ENCODE measurements at regions not wholly inside any gene's neighbourhood (a gene's known extent, or its start where the extent isn't known, plus 50 kb on each side); places are given as distances from the start of the nearest gene placed in this dataset.
"Not testable (repeated sequence)": the region's sequence is repeated elsewhere in the genome, so short reads cannot be mapped to it uniquely, and the experiment has no call there.

GRCh38 chr7:3112479-3113134 lies 68.9 kb upstream of the CARD11 start:
- peaks cover 0 to 12% (median 0%) of the 10 kb centered on the region in 4 donors for H3K9me3 ChIP-seq
- H3K27me3 ChIP-seq: peaks cover 0 to 13% (median 0%) of the 10 kb centered on the region in 3 donors
- no peaks in the 10 kb centered on the region for H3K36me3 ChIP-seq
- H3K27ac ChIP-seq: no peak overlapping the region
- no peak for DNase-seq
- WGBS, 2 donors: 49 to 57% methylated on average over 5 of the region's 5 CpGs
- H3K4me3 ChIP-seq: no peak overlapping the region
- H3K4me1 ChIP-seq: no peaks in the 10 kb centered on the region
- TF ChIP-seq POLR2A (IDR thresholded peaks at IDR 0.05) (no peak), POLR2AphosphoS5 (IDR thresholded peaks at IDR 0.05) (no peak), EP300 (IDR thresholded peaks at IDR 0.05) (no peak)
- TF ChIP-seq, protein P1, sequence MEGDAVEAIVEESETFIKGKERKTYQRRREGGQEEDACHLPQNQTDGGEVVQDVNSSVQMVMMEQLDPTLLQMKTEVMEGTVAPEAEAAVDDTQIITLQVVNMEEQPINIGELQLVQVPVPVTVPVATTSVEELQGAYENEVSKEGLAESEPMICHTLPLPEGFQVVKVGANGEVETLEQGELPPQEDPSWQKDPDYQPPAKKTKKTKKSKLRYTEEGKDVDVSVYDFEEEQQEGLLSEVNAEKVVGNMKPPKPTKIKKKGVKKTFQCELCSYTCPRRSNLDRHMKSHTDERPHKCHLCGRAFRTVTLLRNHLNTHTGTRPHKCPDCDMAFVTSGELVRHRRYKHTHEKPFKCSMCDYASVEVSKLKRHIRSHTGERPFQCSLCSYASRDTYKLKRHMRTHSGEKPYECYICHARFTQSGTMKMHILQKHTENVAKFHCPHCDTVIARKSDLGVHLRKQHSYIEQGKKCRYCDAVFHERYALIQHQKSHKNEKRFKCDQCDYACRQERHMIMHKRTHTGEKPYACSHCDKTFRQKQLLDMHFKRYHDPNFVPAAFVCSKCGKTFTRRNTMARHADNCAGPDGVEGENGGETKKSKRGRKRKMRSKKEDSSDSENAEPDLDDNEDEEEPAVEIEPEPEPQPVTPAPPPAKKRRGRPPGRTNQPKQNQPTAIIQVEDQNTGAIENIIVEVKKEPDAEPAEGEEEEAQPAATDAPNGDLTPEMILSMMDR (IDR thresholded peaks at IDR 0.05): no peak
- intact Hi-C loops (cut with DNase I): no loop called here

- 73 to 88% methylated on average over 5 of the region's 5 CpGs for WGBS, 2 donors
- H3K4me1 ChIP-seq: no peaks in the 10 kb centered on the region
- no peaks in the 10 kb centered on the region for H3K36me3 ChIP-seq
- no peak overlapping the region for H3K27ac ChIP-seq
- H3K27me3 ChIP-seq: peaks cover 0 to 17% (median 0%) of the 10 kb centered on the region in 3 donors
- intact Hi-C loops (cut with DNase I): no loop called here
- DNase-seq: no peak
- H3K4me3 ChIP-seq: no peak overlapping the region
- TF ChIP-seq EP300 (IDR thresholded peaks at IDR 0.05): no peak
- no peak for TF ChIP-seq POLR2A (IDR thresholded peaks at IDR 0.05)
- TF ChIP-seq, protein P1 (IDR thresholded peaks at IDR 0.05): no peak
- TF ChIP-seq POLR2AphosphoS5 (IDR thresholded peaks at IDR 0.05): no peak
- H3K9me3 ChIP-seq: peaks cover 0 to 8% (median 0%) of the 10 kb centered on the region in 4 donors
Observed at GRCh38 chr7:3114917-3115316, 71.2 kb upstream of the CARD11 start.

GRCh38 chr7:3117081-3117480 lies 73.4 kb upstream of the CARD11 start:
- H3K27ac ChIP-seq: no peak overlapping the region
- H3K9me3 ChIP-seq: peaks cover 0 to 15% (median 0%) of the 10 kb centered on the region in 4 donors
- 26 to 33% methylated on average over 2 of the region's 2 CpGs for WGBS, 2 donors
- DNase-seq: no peak
- intact Hi-C loops (cut with DNase I): no loop called here
- H3K4me1 ChIP-seq: no peaks in the 10 kb centered on the region
- no peak overlapping the region for H3K4me3 ChIP-seq
- H3K36me3 ChIP-seq: no peaks in the 10 kb centered on the region
- peaks cover 0 to 17% (median 0%) of the 10 kb centered on the region in 3 donors for H3K27me3 ChIP-seq
- TF ChIP-seq EP300 (IDR thresholded peaks at IDR 0.05) (no peak), POLR2AphosphoS5 (IDR thresholded peaks at IDR 0.05) (no peak), POLR2A (IDR thresholded peaks at IDR 0.05) (no peak)
- TF ChIP-seq, protein P1 (IDR thresholded peaks at IDR 0.05): no peak

DNA sequence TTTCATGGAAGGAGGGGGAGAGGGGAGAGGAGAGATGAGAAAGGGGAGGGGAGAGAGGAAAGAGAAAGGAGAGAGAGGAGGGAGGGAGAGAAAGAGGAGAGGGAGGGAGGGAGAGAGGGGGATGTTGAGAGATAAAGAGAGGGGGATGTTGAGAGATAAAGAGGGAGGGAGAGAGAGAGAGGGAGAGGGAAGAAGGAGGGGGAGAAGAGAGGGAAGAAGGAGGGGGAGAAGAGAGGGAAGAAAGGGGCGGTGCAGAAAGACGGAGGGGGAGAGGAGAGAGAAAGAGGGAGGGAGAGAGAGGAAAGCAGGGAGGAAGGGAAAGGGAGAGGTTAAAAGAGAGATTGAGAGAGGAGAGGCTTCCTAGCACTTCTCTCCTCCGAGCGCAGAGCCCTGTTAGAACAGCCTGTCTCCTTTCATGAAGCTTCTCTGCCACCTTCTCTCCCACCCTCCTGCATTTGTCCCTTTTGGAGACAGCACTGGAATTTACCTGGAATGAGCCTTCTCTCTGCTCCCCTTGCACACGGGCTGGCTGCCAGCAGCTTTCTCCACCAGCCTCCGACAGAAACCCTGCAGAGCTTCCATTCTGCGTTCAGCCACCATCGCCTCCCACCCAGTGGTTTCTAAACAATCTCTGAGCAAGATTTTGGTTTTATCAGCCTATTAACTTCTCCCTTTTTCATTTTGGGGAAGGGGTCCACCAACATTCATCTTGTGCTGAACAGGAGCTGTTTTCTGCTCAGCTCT lies 74.0 kb upstream of the CARD11 start:
- intact Hi-C loops (cut with DNase I): no loop called here
- no peak for DNase-seq
- WGBS, 2 donors: 34 to 43% methylated on average over 8 of the region's 8 CpGs
- no peak for TF ChIP-seq POLR2A (IDR thresholded peaks at IDR 0.05)
- TF ChIP-seq EP300 (IDR thresholded peaks at IDR 0.05): no peak
- TF ChIP-seq POLR2AphosphoS5 (IDR thresholded peaks at IDR 0.05): no peak
- TF ChIP-seq, protein P1 (IDR thresholded peaks at IDR 0.05): no peak
- no peak overlapping the region for H3K27ac ChIP-seq
- peaks cover 0 to 15% (median 0%) of the 10 kb centered on the region in 4 donors for H3K9me3 ChIP-seq
- peaks cover 0 to 17% (median 0%) of the 10 kb centered on the region in 3 donors for H3K27me3 ChIP-seq
- H3K4me1 ChIP-seq: no peaks in the 10 kb centered on the region
- H3K36me3 ChIP-seq: no peaks in the 10 kb centered on the region
- H3K4me3 ChIP-seq: no peak overlapping the region

- H3K27me3 ChIP-seq: peaks cover 0 to 17% (median 0%) of the 10 kb centered on the region in 3 donors
- H3K4me3 ChIP-seq; H3K27ac ChIP-seq; DNase-seq; H3K9me3 ChIP-seq; H3K36me3 ChIP-seq; intact Hi-C loops (cut with DNase I); H3K4me1 ChIP-seq: not testable (repeated sequence)
- 73 to 86% methylated on average over 9 of the region's 9 CpGs for WGBS, 2 donors
Observed at GRCh38 chr7:3119352-3119927, 75.8 kb upstream of the CARD11 start.
